HEK293 (cell line): ENCODE measurements at regions not wholly inside any gene's neighbourhood (a gene's known extent, or its start where the extent isn't known, plus 50 kb on each side); places are given as distances from the start of the nearest gene placed in this dataset.

Experiments used
- BCL6B ChIP-seq: fragments of 450-650 bp; formaldehyde crosslinking; IDR thresholded peaks from 2 replicates; pipeline ENCODE4 v1.5.1; 2017; ENCODE audit warnings: missing biosample characterization, missing genetic modification characterization
- CTCF ChIP-seq: fragments of 450-650 bp; formaldehyde crosslinking; IDR thresholded peaks from 2 replicates; pipeline ENCODE4 v1.5.1; 2016; ENCODE audit warnings: missing biosample characterization, missing genetic modification characterization
- GLIS2 ChIP-seq: fragments of 450-650 bp; formaldehyde crosslinking; IDR thresholded peaks from 2 replicates; pipeline ENCODE4 v1.5.1; 2016; ENCODE audit warnings: missing biosample characterization, missing genetic modification characterization
- HOXC10 ChIP-seq: sonication (generic); formaldehyde crosslinking; IDR thresholded peaks from 2 replicates; pipeline ENCODE4 v1.8.1; 2023; ENCODE audit warnings: mild to moderate bottlenecking, missing genetic modification reagents
- KLF1 ChIP-seq: fragments of 450-650 bp; formaldehyde crosslinking; IDR thresholded peaks from 2 replicates; pipeline ENCODE4 v1.5.1; 2016; ENCODE audit warnings: missing biosample characterization, missing genetic modification characterization
- SCRT2 ChIP-seq: fragments of 450-650 bp; formaldehyde crosslinking; IDR thresholded peaks from 2 replicates; pipeline ENCODE4 v1.5.1; 2016; ENCODE audit warnings: missing biosample characterization, missing genetic modification characterization
- SETDB1 ChIP-seq: IDR thresholded peaks from one replicate; pipeline ENCODE4 v1.6.1; 2017; ENCODE audit warnings: mild to moderate bottlenecking, low read length, moderate library complexity, mixed read lengths; ENCODE audit not compliant: insufficient read length
- WT1 ChIP-seq: fragments of 450-650 bp; formaldehyde crosslinking; IDR thresholded peaks from 2 replicates; pipeline ENCODE4 v1.5.1; 2016; ENCODE audit warnings: missing biosample characterization, missing genetic modification characterization
- ZBTB1 ChIP-seq: fragments of 450-650 bp; formaldehyde crosslinking; IDR thresholded peaks from 2 replicates; pipeline ENCODE4 v1.5.1; 2016; ENCODE audit warnings: missing biosample characterization, missing genetic modification characterization
- ZBTB10 ChIP-seq: fragments of 450-650 bp; formaldehyde crosslinking; IDR thresholded peaks from 2 replicates; pipeline ENCODE4 v1.5.1; 2016; ENCODE audit warnings: missing biosample characterization, missing genetic modification characterization
- ZBTB17 ChIP-seq: fragments of 450-650 bp; formaldehyde crosslinking; IDR thresholded peaks from 2 replicates; pipeline ENCODE4 v1.5.1; 2016; ENCODE audit warnings: missing biosample characterization, missing genetic modification characterization
- ZBTB20 ChIP-seq: fragments of 450-650 bp; formaldehyde crosslinking; IDR thresholded peaks from 2 replicates; pipeline ENCODE4 v1.5.1; 2016; ENCODE audit warnings: missing biosample characterization, missing genetic modification characterization
- ZFHX2 ChIP-seq: fragments of 450-650 bp; formaldehyde crosslinking; conservative IDR thresholded peaks from 2 replicates; pipeline ENCODE4 v1.5.1; 2016; ENCODE audit warnings: missing biosample characterization, missing genetic modification characterization
- ZFP37 ChIP-seq: fragments of 450-650 bp; formaldehyde crosslinking; IDR thresholded peaks from 2 replicates; pipeline ENCODE4 v1.5.1; 2016; ENCODE audit warnings: missing biosample characterization, missing genetic modification characterization
- ZNF16 ChIP-seq: fragments of 450-650 bp; formaldehyde crosslinking; IDR thresholded peaks from 2 replicates; pipeline ENCODE4 v1.5.1; 2016; ENCODE audit warnings: low read depth, missing biosample characterization, missing genetic modification characterization
- ZNF169 ChIP-seq: fragments of 450-650 bp; formaldehyde crosslinking; IDR thresholded peaks from 2 replicates; pipeline ENCODE4 v1.5.1; 2016; ENCODE audit warnings: missing biosample characterization, missing genetic modification characterization
- ZNF175 ChIP-seq: fragments of 450-650 bp; formaldehyde crosslinking; IDR thresholded peaks from 2 replicates; pipeline ENCODE4 v1.5.1; 2016; ENCODE audit warnings: missing biosample characterization, missing genetic modification characterization
- ZNF274 ChIP-seq, 2 experiments: fragments of 200-500 bp in 1 of 2; fragments of 450-650 bp in 1 of 2; sonication (Bioruptor generic) in 1 of 2; formaldehyde crosslinking in 1 of 2; IDR thresholded peaks; 2 replicates each; pipeline versions ENCODE4 v1.5.1 to v1.6.1; 2014 to 2016; ENCODE audit warnings: borderline replicate concordance in 1 of 2, inconsistent platforms in 1 of 2, low read length in 1 of 2, missing biosample characterization in 1 of 2, missing genetic modification characterization in 1 of 2
- ZNF280C ChIP-seq: fragments of 450-650 bp; formaldehyde crosslinking; IDR thresholded peaks from 2 replicates; pipeline ENCODE4 v1.5.1; 2016; ENCODE audit warnings: missing biosample characterization, missing genetic modification characterization
- ZNF341 ChIP-seq: fragments of 450-650 bp; formaldehyde crosslinking; IDR thresholded peaks from 2 replicates; pipeline ENCODE4; 2016; ENCODE audit warnings: low read depth, missing biosample characterization, missing genetic modification characterization
- ZNF37A ChIP-seq: fragments of 450-650 bp; IDR thresholded peaks from 2 replicates; pipeline ENCODE4 v1.5.1; 2018; ENCODE audit warnings: missing biosample characterization, missing genetic modification characterization
- ZNF404 ChIP-seq: fragments of 450-650 bp; formaldehyde crosslinking; IDR thresholded peaks from 2 replicates; pipeline ENCODE4 v1.5.1; 2017; ENCODE audit warnings: missing biosample characterization, missing genetic modification characterization
- ZNF596 ChIP-seq: fragments of 450-650 bp; IDR thresholded peaks from 2 replicates; pipeline ENCODE4 v1.5.0; 2018; ENCODE audit warnings: missing biosample characterization, mild to moderate bottlenecking, missing genetic modification characterization, moderate library complexity
- ZNF623 ChIP-seq: fragments of 450-650 bp; formaldehyde crosslinking; IDR thresholded peaks from 2 replicates; pipeline ENCODE4 v1.5.1; 2016; ENCODE audit warnings: missing biosample characterization, missing genetic modification characterization
- ZNF654 ChIP-seq: fragments of 450-650 bp; formaldehyde crosslinking; IDR thresholded peaks from 2 replicates; pipeline ENCODE4 v1.5.1; 2016; ENCODE audit warnings: low read depth, missing biosample characterization, missing genetic modification characterization
- ZNF792 ChIP-seq: fragments of 450-650 bp; formaldehyde crosslinking; IDR thresholded peaks from 2 replicates; pipeline ENCODE4 v1.5.1; 2016; ENCODE audit warnings: missing biosample characterization, missing genetic modification characterization
- ZSCAN18 ChIP-seq: fragments of 450-650 bp; formaldehyde crosslinking; IDR thresholded peaks from 2 replicates; pipeline ENCODE4 v1.5.1; 2016; ENCODE audit warnings: missing biosample characterization, missing genetic modification characterization
- TF ChIP-seq, protein P1 (sequence below): sonication (generic); formaldehyde crosslinking; IDR thresholded peaks from 2 replicates; pipeline ENCODE4 v1.8.1; 2022; ENCODE audit warnings: mild to moderate bottlenecking, moderate library complexity, missing genetic modification reagents

DNA sequence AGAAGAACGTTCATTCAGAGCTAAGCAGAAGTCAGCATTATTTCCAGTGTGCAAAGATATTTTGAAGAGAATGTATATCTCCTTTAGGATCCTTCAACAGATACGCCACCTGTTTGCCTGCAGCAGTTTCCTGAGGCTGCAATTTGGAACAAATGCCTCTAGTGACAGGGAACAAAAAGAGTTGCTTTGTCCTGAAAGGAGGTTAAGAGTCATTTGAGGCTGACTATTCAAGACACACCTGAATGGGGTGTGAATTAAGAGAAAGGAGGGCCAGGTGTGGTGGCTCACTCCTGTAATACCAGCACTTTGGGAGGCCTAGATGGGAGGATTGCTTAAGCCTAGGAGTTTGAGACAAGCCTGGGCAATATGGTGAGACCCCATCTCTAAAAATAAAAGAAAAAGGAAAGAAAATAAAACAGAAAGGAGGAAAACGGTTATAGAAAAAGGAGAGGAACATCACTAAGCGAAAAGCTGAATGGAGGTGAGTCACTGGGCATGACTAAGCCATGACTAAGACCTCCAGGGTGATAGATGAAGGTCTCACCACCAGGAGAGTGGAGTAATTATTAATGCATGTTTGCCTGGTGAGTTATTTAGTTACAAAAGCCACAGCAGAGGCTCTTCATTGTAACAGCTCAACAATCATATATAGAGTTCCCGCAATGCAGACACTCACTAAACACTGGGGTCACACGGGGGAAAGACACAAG, 255.2 kb upstream of the TNC start (continued):
- TF ChIP-seq SETDB1 = no peak
- TF ChIP-seq BCL6B (tag by site-specific recombination) = no peak
- TF ChIP-seq ZNF16 (tag by site-specific recombination) = no peak
- TF ChIP-seq ZNF280C (tag by site-specific recombination) = no peak
- no peak for TF ChIP-seq WT1 (tag by site-specific recombination)
- no peak for TF ChIP-seq ZBTB1 (tag by site-specific recombination)
- no peak for TF ChIP-seq ZFP37 (tag by site-specific recombination)
- no peak for TF ChIP-seq ZFHX2 (tag by site-specific recombination)
- no peak for TF ChIP-seq ZNF792
- TF ChIP-seq ZBTB20 = no peak
- no peak for TF ChIP-seq ZNF341 (tag by site-specific recombination)
- no peak for TF ChIP-seq ZNF175 (tag by site-specific recombination)
- no peak for TF ChIP-seq HOXC10 (CRISPR knock-in tag)
- no peak for TF ChIP-seq ZSCAN18 (tag by site-specific recombination)
- no peak for TF ChIP-seq CTCF (tag by site-specific recombination)
- no peak for TF ChIP-seq ZBTB17
- no peak for TF ChIP-seq ZNF623 (tag by site-specific recombination)
- no peak for TF ChIP-seq ZNF404 (tag by site-specific recombination)
- TF ChIP-seq ZNF274 (IDR thresholded peaks at IDR 0.05; ENCODE audit: low read length) = no peak
- no peak for TF ChIP-seq ZNF274 (tag by site-specific recombination; IDR thresholded peaks at IDR 0.05; ENCODE audit: borderline replicate concordance)
- TF ChIP-seq GLIS2 = peak; percentile 50; the same call in 1 of the 2 replicates
- TF ChIP-seq, protein P1, sequence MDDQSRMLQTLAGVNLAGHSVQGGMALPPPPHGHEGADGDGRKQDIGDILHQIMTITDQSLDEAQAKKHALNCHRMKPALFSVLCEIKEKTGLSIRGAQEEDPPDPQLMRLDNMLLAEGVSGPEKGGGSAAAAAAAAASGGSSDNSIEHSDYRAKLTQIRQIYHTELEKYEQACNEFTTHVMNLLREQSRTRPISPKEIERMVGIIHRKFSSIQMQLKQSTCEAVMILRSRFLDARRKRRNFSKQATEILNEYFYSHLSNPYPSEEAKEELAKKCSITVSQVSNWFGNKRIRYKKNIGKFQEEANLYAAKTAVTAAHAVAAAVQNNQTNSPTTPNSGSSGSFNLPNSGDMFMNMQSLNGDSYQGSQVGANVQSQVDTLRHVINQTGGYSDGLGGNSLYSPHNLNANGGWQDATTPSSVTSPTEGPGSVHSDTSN (CRISPR knock-in tag) = no peak
- TF ChIP-seq ZNF654 (tag by site-specific recombination) = 0 out of 2 replicates have a peak, but pooled peaks have one; percentile 5
- no peak for TF ChIP-seq ZNF596
- TF ChIP-seq ZBTB10 (tag by site-specific recombination) = no peak
- no peak for TF ChIP-seq ZNF169 (tag by site-specific recombination)
- TF ChIP-seq ZNF37A = 0 out of 2 replicates have a peak, but pooled peaks have one; percentile 6
- peak; percentile 65; the same call in 1 of the 2 replicates for TF ChIP-seq SCRT2 (tag by site-specific recombination)
- no peak for TF ChIP-seq KLF1
